Astrocyte of the spinal cord (primary cell): ENCODE measurements at regions not wholly inside any gene's neighbourhood (a gene's known extent, or its start where the extent isn't known, plus 50 kb on each side); places are given as distances from the start of the nearest gene placed in this dataset.

Experiments
- DNase-seq: peaks from one replicate; pipeline ENCODE4 v3.0.0; 2011; ENCODE audit warnings: low read depth, low spot score
- H3K4me3 ChIP-seq: 2 replicates; pipeline ENCODE4 v1.5.1; 2011; ENCODE audit warnings: low read depth, mild to moderate bottlenecking, low read length, moderate library complexity
- in situ Hi-C: cut with HindIII; loops from 2 replicates; pipeline ENCODE4 v1.10.0; 2017; ENCODE audit warnings: low sequenced_read_pairs
- TF ChIP-seq, protein P1 (sequence below): IDR thresholded peaks from 2 replicates; pipeline ENCODE4 v1.5.1; 2012; ENCODE audit warnings: low read depth, mild to moderate bottlenecking, low read length, inconsistent platforms

DNA sequence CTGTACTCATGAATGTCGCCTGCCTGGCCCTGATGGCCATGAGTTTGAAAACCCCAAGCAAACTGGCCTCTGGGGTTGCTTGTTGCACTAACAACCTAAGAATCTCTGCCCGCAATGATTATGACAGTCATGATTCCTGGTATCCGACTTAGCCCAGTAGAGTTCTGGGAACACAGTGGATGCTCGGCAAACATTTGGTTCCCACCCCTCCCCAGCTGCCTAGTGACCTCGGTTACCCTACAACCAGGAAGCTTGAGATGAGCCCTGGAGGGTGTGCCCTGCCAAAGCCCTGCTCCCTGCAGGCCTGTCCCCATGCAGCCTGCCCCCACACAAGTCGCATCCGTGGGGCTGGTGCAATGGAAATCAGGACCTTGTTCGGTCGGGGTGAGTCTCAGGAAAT is 76.0 kb upstream of the ZBTB40 start:
- in situ Hi-C loops: no loop called here
- no peak for DNase-seq
- TF ChIP-seq, protein P1, sequence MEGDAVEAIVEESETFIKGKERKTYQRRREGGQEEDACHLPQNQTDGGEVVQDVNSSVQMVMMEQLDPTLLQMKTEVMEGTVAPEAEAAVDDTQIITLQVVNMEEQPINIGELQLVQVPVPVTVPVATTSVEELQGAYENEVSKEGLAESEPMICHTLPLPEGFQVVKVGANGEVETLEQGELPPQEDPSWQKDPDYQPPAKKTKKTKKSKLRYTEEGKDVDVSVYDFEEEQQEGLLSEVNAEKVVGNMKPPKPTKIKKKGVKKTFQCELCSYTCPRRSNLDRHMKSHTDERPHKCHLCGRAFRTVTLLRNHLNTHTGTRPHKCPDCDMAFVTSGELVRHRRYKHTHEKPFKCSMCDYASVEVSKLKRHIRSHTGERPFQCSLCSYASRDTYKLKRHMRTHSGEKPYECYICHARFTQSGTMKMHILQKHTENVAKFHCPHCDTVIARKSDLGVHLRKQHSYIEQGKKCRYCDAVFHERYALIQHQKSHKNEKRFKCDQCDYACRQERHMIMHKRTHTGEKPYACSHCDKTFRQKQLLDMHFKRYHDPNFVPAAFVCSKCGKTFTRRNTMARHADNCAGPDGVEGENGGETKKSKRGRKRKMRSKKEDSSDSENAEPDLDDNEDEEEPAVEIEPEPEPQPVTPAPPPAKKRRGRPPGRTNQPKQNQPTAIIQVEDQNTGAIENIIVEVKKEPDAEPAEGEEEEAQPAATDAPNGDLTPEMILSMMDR: no peak
- no peak overlapping the region for H3K4me3 ChIP-seq

DNA sequence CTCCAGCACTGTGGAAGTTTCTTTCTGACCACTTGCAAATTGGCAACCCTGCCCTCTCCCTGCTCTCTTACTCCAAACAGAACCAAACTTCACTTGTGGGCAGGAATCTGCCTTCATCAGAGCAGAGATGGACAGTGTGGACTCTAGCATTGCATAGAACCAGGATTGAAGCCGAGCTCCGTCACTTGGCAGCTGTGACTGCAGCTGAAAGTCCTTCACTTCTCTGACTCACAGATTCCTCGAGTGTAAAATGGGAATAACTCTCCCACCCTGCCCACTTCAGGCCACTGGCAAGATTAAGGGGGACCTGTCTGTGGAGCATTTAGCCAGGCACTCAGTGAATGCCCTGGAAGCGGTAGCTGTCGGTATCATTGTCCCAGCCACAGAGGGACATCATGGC is 75.7 kb upstream of the ZBTB40 start:
- in situ Hi-C loops: no loop called here
- DNase-seq: no peak
- TF ChIP-seq, protein P1: no peak
- H3K4me3 ChIP-seq: no peak overlapping the region

DNA sequence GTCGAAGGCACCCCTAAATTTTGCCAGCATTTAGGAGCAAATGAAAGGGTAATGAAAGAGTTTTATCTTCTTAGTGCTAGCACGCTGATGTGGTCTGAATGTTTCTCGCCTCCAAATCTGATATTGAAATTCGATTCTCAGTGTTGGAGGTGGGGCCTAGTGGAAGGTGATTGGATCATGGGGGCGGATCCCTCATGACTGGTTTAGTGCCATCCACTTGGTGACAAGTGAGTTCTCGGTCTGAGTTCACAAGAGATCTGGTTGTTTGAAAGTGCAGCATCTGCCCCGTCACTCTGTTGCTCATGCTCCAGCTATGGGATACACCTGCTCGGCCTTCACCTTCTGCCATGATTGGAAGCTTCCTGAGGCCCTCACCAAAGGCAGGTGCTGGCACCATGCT is 75.1 kb upstream of the ZBTB40 start:
- in situ Hi-C loops: no loop called here
- no peak for DNase-seq
- H3K4me3 ChIP-seq: no peak overlapping the region
- TF ChIP-seq, protein P1: no peak

DNA sequence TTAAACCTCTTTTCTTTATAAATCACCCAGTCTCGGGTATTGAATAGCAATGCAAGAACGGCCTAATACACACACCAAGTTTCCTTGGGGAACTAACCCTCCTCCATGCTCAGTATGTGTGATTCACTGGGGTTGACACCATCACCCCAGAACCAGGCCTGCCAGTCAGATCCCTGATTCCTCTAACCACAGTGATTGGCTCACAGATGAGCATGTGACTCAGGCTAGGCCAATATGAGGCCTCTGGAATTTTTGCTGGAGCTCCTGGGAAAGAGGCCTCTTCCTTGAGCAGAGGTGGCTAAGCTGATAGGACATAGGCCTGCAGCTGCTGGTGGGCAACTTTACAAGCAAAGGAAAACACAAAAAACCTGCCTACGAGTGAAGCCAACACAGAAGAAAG is 74.7 kb upstream of the ZBTB40 start:
- in situ Hi-C loops: no loop called here
- TF ChIP-seq, protein P1: no peak
- H3K4me3 ChIP-seq: no peak overlapping the region
- no peak for DNase-seq

DNA sequence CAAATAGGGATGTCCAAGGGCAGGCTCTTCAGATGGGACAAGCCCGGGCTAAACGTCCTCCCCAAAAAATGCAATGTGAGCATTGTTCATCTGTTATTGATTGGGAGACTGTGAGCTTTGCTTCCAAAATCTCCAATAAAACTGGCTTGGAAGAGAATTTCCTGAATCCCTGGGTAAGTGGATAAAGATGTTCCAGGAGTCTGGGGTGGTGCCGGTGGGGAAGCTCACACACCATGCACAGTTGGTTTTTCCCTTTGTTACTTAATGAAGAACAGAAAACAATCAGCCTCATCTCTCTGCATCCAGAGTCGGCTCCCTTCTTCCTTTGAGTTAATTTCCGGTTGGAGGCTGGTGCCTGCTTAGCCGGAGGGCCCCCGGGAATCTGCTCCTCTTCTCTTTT is 72.1 kb upstream of the ZBTB40 start:
- DNase-seq: no peak
- TF ChIP-seq, protein P1: no peak
- in situ Hi-C loops: no loop called here
- H3K4me3 ChIP-seq: no peak overlapping the region

DNA sequence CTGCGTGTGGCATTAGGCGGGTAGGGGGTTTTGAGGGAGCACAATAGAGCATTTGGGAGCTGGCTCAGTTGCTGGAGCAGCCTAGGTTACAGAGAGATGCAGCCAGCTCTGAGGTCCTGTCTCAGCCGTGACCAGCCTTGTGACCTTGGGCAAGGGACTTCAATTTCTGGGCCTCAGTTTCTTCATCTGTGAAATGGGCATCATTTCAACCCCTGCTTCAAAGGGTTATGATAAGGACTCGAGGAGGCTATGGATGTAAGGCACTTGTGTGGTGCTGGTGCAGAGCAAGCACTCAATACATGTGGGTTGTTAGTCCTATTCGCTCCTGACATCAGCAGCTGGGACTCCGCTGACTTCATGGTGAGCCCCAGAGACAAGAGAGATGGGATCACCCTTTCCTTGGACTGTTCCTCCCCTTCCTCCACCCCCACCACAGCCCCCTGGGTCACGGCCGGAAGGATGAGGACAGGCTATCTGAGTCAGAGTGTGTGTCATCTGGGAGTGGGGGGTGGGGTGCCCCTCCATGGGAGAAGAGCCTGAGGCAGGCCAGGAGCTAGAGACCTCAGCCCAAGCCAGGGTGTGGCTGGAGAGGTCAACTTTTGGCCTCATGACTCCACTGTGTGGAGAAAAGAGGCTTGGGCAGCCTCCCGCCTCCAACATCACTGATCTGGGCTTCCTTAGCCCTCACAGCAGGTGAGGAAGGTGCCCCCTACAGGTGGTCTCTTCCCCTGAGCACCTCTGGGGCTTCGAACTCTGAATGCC is 71.4 kb upstream of the ZBTB40 start:
- TF ChIP-seq, protein P1: no peak
- in situ Hi-C loops: no loop called here
- DNase-seq: peak; percentile 5
- H3K4me3 ChIP-seq: no peak overlapping the region
